ENCODE measurements at regions not wholly inside any gene's neighbourhood (a gene's known extent, or its start where the extent isn't known, plus 50 kb on each side); places are given as distances from the start of the nearest gene placed in this dataset.

- Mint-ChIP-seq H3K4me1 (ENCODE audit: low read depth) (peaks cover 29% of the 10 kb centered on the region), H3K27me3 (no peaks in the 10 kb centered on the region), H3K27ac (no peak overlapping the region), H3K36me3 (ENCODE audit: low read depth) (no peaks in the 10 kb centered on the region), H3K4me3 (no peak overlapping the region), H3K9me3 (no peaks in the 10 kb centered on the region)
- intact Hi-C loops (cut with micrococcal nuclease) = no loop called here
Observed at GRCh38 chr1:68352202-68352601, 97.6 kb downstream of the RPE65 start.

- intact Hi-C loops (cut with micrococcal nuclease) = loop anchor here (10.0 kb wide), 2 partner anchors 123 to 1387 kb away; no protein-coding TSS in a partner anchor
- no peak overlapping the region for H3K27ac Mint-ChIP-seq
Observed at GRCh38 chr1:68347415-68347814, 102.3 kb downstream of the RPE65 start.

GRCh38 chr1:68346188-68346808 is 103.5 kb downstream of the RPE65 start:
- peaks cover 29% of the 10 kb centered on the region for H3K4me1 Mint-ChIP-seq (ENCODE audit: low read depth)
- intact Hi-C loops (cut with micrococcal nuclease) = loop anchor here (10.0 kb wide), 2 partner anchors 121 to 1389 kb away; no protein-coding TSS in a partner anchor
- H3K27ac Mint-ChIP-seq = no peak overlapping the region
- H3K27me3 Mint-ChIP-seq = no peaks in the 10 kb centered on the region
- H3K36me3 Mint-ChIP-seq (ENCODE audit: low read depth) = no peaks in the 10 kb centered on the region
- no peaks in the 10 kb centered on the region for H3K9me3 Mint-ChIP-seq
- H3K4me3 Mint-ChIP-seq = no peak overlapping the region

More at GRCh38 chr1:68347415-68347814, 102.3 kb downstream of the RPE65 start:
- H3K9me3 Mint-ChIP-seq = no peaks in the 10 kb centered on the region
- no peaks in the 10 kb centered on the region for H3K36me3 Mint-ChIP-seq (ENCODE audit: low read depth)
- H3K27me3 Mint-ChIP-seq = no peaks in the 10 kb centered on the region
- peaks cover 24% of the 10 kb centered on the region for H3K4me1 Mint-ChIP-seq (ENCODE audit: low read depth)
- H3K4me3 Mint-ChIP-seq = no peak overlapping the region

- Mint-ChIP-seq H3K4me1 (ENCODE audit: low read depth) (peaks cover 37% of the 10 kb centered on the region), H3K27ac (no peak overlapping the region), H3K4me3 (no peak overlapping the region), H3K27me3 (no peaks in the 10 kb centered on the region), H3K36me3 (ENCODE audit: low read depth) (no peaks in the 10 kb centered on the region), H3K9me3 (no peaks in the 10 kb centered on the region)
- intact Hi-C loops (cut with micrococcal nuclease) = loop anchor here (5.0 to 10.0 kb wide), 3 partner anchors 98 to 1391 kb away; no protein-coding TSS in a partner anchor
Observed at GRCh38 chr1:68344208-68344607, 105.5 kb downstream of the RPE65 start.

GRCh38 chr1:68340951-68341350 is 108.6 kb upstream of the WLS start:
- intact Hi-C loops (cut with micrococcal nuclease) = loop anchor here (5.0 to 10.0 kb wide), 3 partner anchors 101 to 1394 kb away; no protein-coding TSS in a partner anchor
- H3K27ac Mint-ChIP-seq = no peak overlapping the region

GRCh38 chr1:68339505-68339904 is 107.2 kb upstream of the WLS start:
- Mint-ChIP-seq H3K4me1 (ENCODE audit: low read depth) (peaks cover 41% of the 10 kb centered on the region), H3K36me3 (ENCODE audit: low read depth) (no peaks in the 10 kb centered on the region), H3K27ac (peak overlapping the region; percentile 26), H3K9me3 (no peaks in the 10 kb centered on the region), H3K4me3 (no peak overlapping the region), H3K27me3 (no peaks in the 10 kb centered on the region)
- intact Hi-C loops (cut with micrococcal nuclease) = no loop called here

More at GRCh38 chr1:68340951-68341350, 108.6 kb upstream of the WLS start:
- no peaks in the 10 kb centered on the region for H3K36me3 Mint-ChIP-seq (ENCODE audit: low read depth)
- no peak overlapping the region for H3K4me3 Mint-ChIP-seq
- no peaks in the 10 kb centered on the region for H3K27me3 Mint-ChIP-seq
- peaks cover 41% of the 10 kb centered on the region for H3K4me1 Mint-ChIP-seq (ENCODE audit: low read depth)
- no peaks in the 10 kb centered on the region for H3K9me3 Mint-ChIP-seq

- Mint-ChIP-seq H3K4me3 (no peak overlapping the region), H3K36me3 (ENCODE audit: low read depth) (no peaks in the 10 kb centered on the region), H3K9me3 (no peaks in the 10 kb centered on the region), H3K4me1 (ENCODE audit: low read depth) (peaks cover 41% of the 10 kb centered on the region), H3K27ac (no peak overlapping the region), H3K27me3 (no peaks in the 10 kb centered on the region)
- intact Hi-C loops (cut with micrococcal nuclease) = no loop called here
Observed at GRCh38 chr1:68338081-68338480, 105.8 kb upstream of the WLS start.

- intact Hi-C loops (cut with micrococcal nuclease) = no loop called here
- Mint-ChIP-seq H3K27ac (no peak overlapping the region), H3K9me3 (no peaks in the 10 kb centered on the region), H3K4me3 (no peak overlapping the region), H3K4me1 (ENCODE audit: low read depth) (peaks cover 7% of the 10 kb centered on the region), H3K36me3 (ENCODE audit: low read depth) (no peaks in the 10 kb centered on the region), H3K27me3 (no peaks in the 10 kb centered on the region)
Observed at GRCh38 chr1:68332041-68332440, 99.7 kb upstream of the WLS start.

GRCh38 chr1:68331117-68331865 is 99.0 kb upstream of the WLS start:
- Mint-ChIP-seq H3K4me3 (no peak overlapping the region), H3K4me1 (ENCODE audit: low read depth) (peaks cover 4% of the 10 kb centered on the region), H3K9me3 (no peaks in the 10 kb centered on the region), H3K36me3 (ENCODE audit: low read depth) (no peaks in the 10 kb centered on the region), H3K27ac (no peak overlapping the region), H3K27me3 (no peaks in the 10 kb centered on the region)
- intact Hi-C loops (cut with micrococcal nuclease) = no loop called here

GRCh38 chr1:68330391-68330790 is 98.1 kb upstream of the WLS start:
- intact Hi-C loops (cut with micrococcal nuclease) = no loop called here
- peaks cover 6% of the 10 kb centered on the region for H3K4me1 Mint-ChIP-seq (ENCODE audit: low read depth)
- no peak overlapping the region for H3K4me3 Mint-ChIP-seq
- no peak overlapping the region for H3K27ac Mint-ChIP-seq
- H3K36me3 Mint-ChIP-seq (ENCODE audit: low read depth) = no peaks in the 10 kb centered on the region
- no peaks in the 10 kb centered on the region for H3K27me3 Mint-ChIP-seq
- no peaks in the 10 kb centered on the region for H3K9me3 Mint-ChIP-seq

GRCh38 chr1:68329096-68329835 is 96.9 kb upstream of the WLS start:
- Mint-ChIP-seq H3K27ac (no peak overlapping the region), H3K36me3 (ENCODE audit: low read depth) (no peaks in the 10 kb centered on the region), H3K9me3 (no peaks in the 10 kb centered on the region), H3K4me3 (no peak overlapping the region), H3K4me1 (ENCODE audit: low read depth) (peaks cover 6% of the 10 kb centered on the region), H3K27me3 (no peaks in the 10 kb centered on the region)
- intact Hi-C loops (cut with micrococcal nuclease) = no loop called here

GRCh38 chr1:68328490-68328889 is 96.2 kb upstream of the WLS start:
- Mint-ChIP-seq H3K27me3 (no peaks in the 10 kb centered on the region), H3K4me3 (no peak overlapping the region), H3K4me1 (ENCODE audit: low read depth) (peaks cover 6% of the 10 kb centered on the region), H3K27ac (no peak overlapping the region), H3K36me3 (ENCODE audit: low read depth) (no peaks in the 10 kb centered on the region), H3K9me3 (no peaks in the 10 kb centered on the region)
- intact Hi-C loops (cut with micrococcal nuclease) = no loop called here

- Mint-ChIP-seq H3K27ac (no peak overlapping the region), H3K9me3 (no peaks in the 10 kb centered on the region), H3K4me1 (ENCODE audit: low read depth) (peaks cover 6% of the 10 kb centered on the region), H3K27me3 (no peaks in the 10 kb centered on the region), H3K4me3 (no peak overlapping the region), H3K36me3 (ENCODE audit: low read depth) (no peaks in the 10 kb centered on the region)
- intact Hi-C loops (cut with micrococcal nuclease) = no loop called here
Observed at GRCh38 chr1:68327414-68327813, 95.1 kb upstream of the WLS start.

GRCh38 chr1:68326481-68326880 is 94.2 kb upstream of the WLS start:
- Mint-ChIP-seq H3K4me3 (no peak overlapping the region), H3K4me1 (ENCODE audit: low read depth) (peaks cover 6% of the 10 kb centered on the region), H3K27ac (no peak overlapping the region), H3K9me3 (no peaks in the 10 kb centered on the region), H3K36me3 (ENCODE audit: low read depth) (no peaks in the 10 kb centered on the region), H3K27me3 (no peaks in the 10 kb centered on the region)
- intact Hi-C loops (cut with micrococcal nuclease) = no loop called here
